GM23338 (cell line): ENCODE measurements at regions not wholly inside any gene's neighbourhood (a gene's known extent, or its start where the extent isn't known, plus 50 kb on each side); places are given as distances from the start of the nearest gene placed in this dataset.

Experiments used
- ATAC-seq: fragments of 200-7000 bp; cut with Tn5 transposase; 3 replicates; pipeline ENCODE4 v1.9.1; 2020
- DNase-seq: peaks from one replicate; pipeline ENCODE4 v3.0.0-alpha.2; 2015; ENCODE audit warnings: low spot score
- H2AFZ ChIP-seq: fragments of 200-600 bp; sonication (generic); 2 replicates; pipeline ENCODE4 v1.8.0; 2016; ENCODE audit warnings: antibody characterized with exemption, mild to moderate bottlenecking, moderate library complexity
- H3F3A ChIP-seq: fragments of 200-600 bp; sonication (generic); replicated peaks from 2 replicates; pipeline ENCODE4 v1.8.0; 2017; ENCODE audit warnings: antibody characterized with exemption, mixed run types, low read depth
- H3K27ac ChIP-seq: fragments of 200-600 bp; sonication (generic); 2 replicates; pipeline ENCODE4 v1.6.1; 2016; ENCODE audit warnings: low read depth
- H3K27me3 ChIP-seq: fragments of 200-600 bp; sonication (generic); 2 replicates; pipeline ENCODE4 v1.8.0; 2016; ENCODE audit warnings: mild to moderate bottlenecking, mixed run types, moderate library complexity; ENCODE audit not compliant: insufficient read depth
- H3K36me3 ChIP-seq: fragments of 200-600 bp; sonication (generic); 2 replicates; pipeline ENCODE4 v1.8.0; 2016; ENCODE audit warnings: mild to moderate bottlenecking; ENCODE audit not compliant: insufficient read depth
- H3K4me1 ChIP-seq: fragments of 200-600 bp; sonication (generic); 2 replicates; pipeline ENCODE4 v1.8.0; 2016; ENCODE audit warnings: mild to moderate bottlenecking, moderate library complexity; ENCODE audit not compliant: insufficient read depth
- H3K4me2 ChIP-seq: fragments of 200-600 bp; sonication (generic); 2 replicates; pipeline ENCODE4 v1.7.1; 2017; ENCODE audit warnings: mixed run types
- H3K4me3 ChIP-seq: fragments of 200-600 bp; sonication (generic); 2 replicates; pipeline ENCODE4 v1.6.1; 2016; ENCODE audit warnings: mixed run types
- H3K79me2 ChIP-seq: fragments of 200-600 bp; sonication (generic); replicated peaks from 2 replicates; pipeline ENCODE4 v1.8.0; 2017; ENCODE audit warnings: mild to moderate bottlenecking; ENCODE audit not compliant: insufficient read depth
- H3K9me2 ChIP-seq: fragments of 200-600 bp; sonication (generic); 2 replicates; pipeline ENCODE4 v1.8.0; 2017; ENCODE audit not compliant: insufficient read depth
- H4K20me1 ChIP-seq: fragments of 200-600 bp; sonication (generic); replicated peaks from 2 replicates; pipeline ENCODE4 v1.8.0; 2017; ENCODE audit warnings: mild to moderate bottlenecking; ENCODE audit not compliant: insufficient read depth
- H3K27ac Mint-ChIP-seq: 2 replicates; pipeline ENCODE4 v1.8.0; 2020; ENCODE audit warnings: inconsistent platforms, mild to moderate bottlenecking, moderate library complexity, mixed read lengths
- H3K27me3 Mint-ChIP-seq: 3 replicates; pipeline ENCODE4 v1.8.0; 2022; ENCODE audit warnings: low read depth, mild to moderate bottlenecking, moderate library complexity, mixed read lengths, inconsistent platforms; ENCODE audit not compliant: insufficient read depth, poor library complexity
- H3K36me3 Mint-ChIP-seq: 3 replicates; pipeline ENCODE4 v1.8.0; 2021; ENCODE audit warnings: low read depth, mild to moderate bottlenecking, inconsistent platforms, moderate library complexity, mixed read lengths
- H3K4me1 Mint-ChIP-seq: 3 replicates; pipeline ENCODE4 v1.8.0; 2020; ENCODE audit warnings: mild to moderate bottlenecking, inconsistent platforms, mixed read lengths
- H3K4me3 Mint-ChIP-seq: 3 replicates; pipeline ENCODE4 v1.8.0; 2021; ENCODE audit warnings: moderate library complexity, mild to moderate bottlenecking, inconsistent platforms, mixed read lengths
- H3K9me3 Mint-ChIP-seq: 3 replicates; pipeline ENCODE4 v1.8.0; 2020; ENCODE audit warnings: moderate library complexity, mild to moderate bottlenecking, inconsistent platforms, mixed read lengths
- EZH2 ChIP-seq: fragments of 200-600 bp; sonication (generic); IDR thresholded peaks from one replicate; pipeline ENCODE4 v1.8.0; 2017; ENCODE audit warnings: antibody characterized with exemption, mild to moderate bottlenecking, low read depth; ENCODE audit not compliant: unreplicated experiment
- EZH2phosphoT487 ChIP-seq: fragments of 200-600 bp; sonication (generic); IDR thresholded peaks from one replicate; pipeline ENCODE4 v1.8.1; 2018; ENCODE audit warnings: antibody characterized with exemption; ENCODE audit not compliant: unreplicated experiment
- JUNB ChIP-seq: IDR thresholded peaks from one replicate; pipeline ENCODE4 v1.6.1; 2016; ENCODE audit warnings: antibody characterized with exemption; ENCODE audit not compliant: unreplicated experiment
- NANOG ChIP-seq: IDR thresholded peaks from 2 replicates; pipeline ENCODE4 v1.6.1; 2016; ENCODE audit warnings: antibody characterized with exemption, borderline replicate concordance
- POLR2AphosphoS5 ChIP-seq: IDR thresholded peaks from 2 replicates; pipeline ENCODE4 v1.6.1; 2016; ENCODE audit warnings: antibody characterized with exemption, low read depth
- STAT1 ChIP-seq: IDR thresholded peaks from one replicate; pipeline ENCODE4 v1.6.1; 2016; ENCODE audit warnings: antibody characterized with exemption; ENCODE audit not compliant: unreplicated experiment
- ZNF114 ChIP-seq: fragments of 250-450 bp; sonication (Bioruptor Pico); IDR thresholded peaks from 2 replicates; pipeline ENCODE4 v1.5.0; 2020; ENCODE audit warnings: mild to moderate bottlenecking, moderate library complexity
- ZNF331 ChIP-seq: fragments of 250-450 bp; sonication (Bioruptor Pico); IDR thresholded peaks from 2 replicates; pipeline ENCODE4 v1.5.0; 2020; ENCODE audit warnings: low read depth, mild to moderate bottlenecking, moderate library complexity
- TF ChIP-seq, protein P1 (sequence below): IDR thresholded peaks from one replicate; pipeline ENCODE4 v1.6.1; 2018; ENCODE audit warnings: antibody characterized with exemption; ENCODE audit not compliant: unreplicated experiment
- TF ChIP-seq, protein P2 (sequence below): IDR thresholded peaks from 2 replicates; pipeline ENCODE4 v1.6.1; 2016; ENCODE audit warnings: antibody characterized with exemption
- TF ChIP-seq, protein P3 (sequence below): fragments of 250-450 bp; sonication (Bioruptor Pico); IDR thresholded peaks from 2 replicates; pipeline ENCODE4 v1.5.0; 2020; ENCODE audit warnings: mild to moderate bottlenecking, moderate library complexity

GRCh38 chr1:87674791-87675190, 346.1 kb downstream of the LMO4 start:
- Histone ChIP-seq H3K36me3 (0 out of 2 replicates have a peak, but pooled peaks cover 3% of the 10 kb centered on the region), H2AFZ (no peak overlapping the region), H3K9me2 (no peaks in the 10 kb centered on the region; the same call in 1 of the 2 replicates), H3K79me2 (no peaks in the 10 kb centered on the region), H4K20me1 (no peaks in the 10 kb centered on the region), H3K27me3 (no peaks in the 10 kb centered on the region), H3F3A (no peaks in the 10 kb centered on the region), H3K4me1 (no peaks in the 10 kb centered on the region), H3K4me2 (no peak overlapping the region), H3K4me3 (no peak overlapping the region), H3K27ac (no peak overlapping the region)
- Mint-ChIP-seq H3K9me3 (peaks cover 2% of the 10 kb centered on the region; the same call in 2 of the 3 replicates), H3K27me3 (no peaks in the 10 kb centered on the region), H3K4me3 (no peak overlapping the region), H3K27ac (no peak overlapping the region), H3K36me3 (peaks cover 3% of the 10 kb centered on the region; the same call in 2 of the 3 replicates), H3K4me1 (no peaks in the 10 kb centered on the region)
- TF ChIP-seq EZH2phosphoT487 (no peak), ZNF114 (no peak), ZNF331 (CRISPR knock-in tag) (no peak), EZH2 (no peak), JUNB (no peak), POLR2AphosphoS5 (no peak)
- TF ChIP-seq, protein P1, sequence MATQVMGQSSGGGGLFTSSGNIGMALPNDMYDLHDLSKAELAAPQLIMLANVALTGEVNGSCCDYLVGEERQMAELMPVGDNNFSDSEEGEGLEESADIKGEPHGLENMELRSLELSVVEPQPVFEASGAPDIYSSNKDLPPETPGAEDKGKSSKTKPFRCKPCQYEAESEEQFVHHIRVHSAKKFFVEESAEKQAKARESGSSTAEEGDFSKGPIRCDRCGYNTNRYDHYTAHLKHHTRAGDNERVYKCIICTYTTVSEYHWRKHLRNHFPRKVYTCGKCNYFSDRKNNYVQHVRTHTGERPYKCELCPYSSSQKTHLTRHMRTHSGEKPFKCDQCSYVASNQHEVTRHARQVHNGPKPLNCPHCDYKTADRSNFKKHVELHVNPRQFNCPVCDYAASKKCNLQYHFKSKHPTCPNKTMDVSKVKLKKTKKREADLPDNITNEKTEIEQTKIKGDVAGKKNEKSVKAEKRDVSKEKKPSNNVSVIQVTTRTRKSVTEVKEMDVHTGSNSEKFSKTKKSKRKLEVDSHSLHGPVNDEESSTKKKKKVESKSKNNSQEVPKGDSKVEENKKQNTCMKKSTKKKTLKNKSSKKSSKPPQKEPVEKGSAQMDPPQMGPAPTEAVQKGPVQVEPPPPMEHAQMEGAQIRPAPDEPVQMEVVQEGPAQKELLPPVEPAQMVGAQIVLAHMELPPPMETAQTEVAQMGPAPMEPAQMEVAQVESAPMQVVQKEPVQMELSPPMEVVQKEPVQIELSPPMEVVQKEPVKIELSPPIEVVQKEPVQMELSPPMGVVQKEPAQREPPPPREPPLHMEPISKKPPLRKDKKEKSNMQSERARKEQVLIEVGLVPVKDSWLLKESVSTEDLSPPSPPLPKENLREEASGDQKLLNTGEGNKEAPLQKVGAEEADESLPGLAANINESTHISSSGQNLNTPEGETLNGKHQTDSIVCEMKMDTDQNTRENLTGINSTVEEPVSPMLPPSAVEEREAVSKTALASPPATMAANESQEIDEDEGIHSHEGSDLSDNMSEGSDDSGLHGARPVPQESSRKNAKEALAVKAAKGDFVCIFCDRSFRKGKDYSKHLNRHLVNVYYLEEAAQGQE = no peak
- ATAC-seq (no peak), DNase-seq (no peak)

DNA sequence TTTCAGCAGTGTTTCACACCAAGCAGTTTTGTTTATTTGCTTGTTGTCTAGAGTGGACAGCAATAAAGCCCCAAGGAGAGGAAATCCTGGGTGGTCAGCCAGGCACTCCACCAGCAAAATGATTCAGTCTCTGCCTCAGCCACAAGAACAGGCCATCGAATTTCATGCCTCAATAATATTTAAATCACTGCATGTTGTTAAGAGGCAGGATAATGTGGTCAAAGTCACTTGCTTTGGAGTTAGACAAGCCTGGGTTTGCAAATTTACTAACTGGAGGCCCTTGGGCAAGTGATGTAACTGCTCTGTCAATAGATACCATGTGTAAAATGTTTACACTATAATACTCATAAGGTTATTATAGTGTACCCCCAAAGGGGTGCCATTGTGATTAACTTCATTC, 349.6 kb downstream of the LMO4 start:
- Mint-ChIP-seq H3K4me3 (no peak overlapping the region), H3K27ac (no peak overlapping the region), H3K36me3 (peaks cover 8% of the 10 kb centered on the region; the same call in 2 of the 3 replicates), H3K4me1 (peaks cover 8% of the 10 kb centered on the region), H3K27me3 (no peaks in the 10 kb centered on the region), H3K9me3 (peaks cover 5% of the 10 kb centered on the region; the same call in 2 of the 3 replicates)
- Histone ChIP-seq H2AFZ (no peak overlapping the region), H4K20me1 (no peaks in the 10 kb centered on the region), H3K4me3 (no peak overlapping the region), H3K4me1 (peaks cover 8% of the 10 kb centered on the region), H3K36me3 (no peaks in the 10 kb centered on the region), H3K79me2 (no peaks in the 10 kb centered on the region), H3K9me2 (no peaks in the 10 kb centered on the region; the same call in 1 of the 2 replicates), H3F3A (no peaks in the 10 kb centered on the region), H3K27me3 (peaks cover 5% of the 10 kb centered on the region; the same call in 1 of the 2 replicates), H3K27ac (no peak overlapping the region), H3K4me2 (no peak overlapping the region)
- no peak for ATAC-seq
- DNase-seq = no peak
- TF ChIP-seq STAT1 (no peak), ZNF114 (no peak), POLR2AphosphoS5 (no peak), ZNF331 (CRISPR knock-in tag) (no peak), NANOG (no peak), EZH2 (no peak), EZH2phosphoT487 (no peak), JUNB (no peak)
- TF ChIP-seq, protein P2, sequence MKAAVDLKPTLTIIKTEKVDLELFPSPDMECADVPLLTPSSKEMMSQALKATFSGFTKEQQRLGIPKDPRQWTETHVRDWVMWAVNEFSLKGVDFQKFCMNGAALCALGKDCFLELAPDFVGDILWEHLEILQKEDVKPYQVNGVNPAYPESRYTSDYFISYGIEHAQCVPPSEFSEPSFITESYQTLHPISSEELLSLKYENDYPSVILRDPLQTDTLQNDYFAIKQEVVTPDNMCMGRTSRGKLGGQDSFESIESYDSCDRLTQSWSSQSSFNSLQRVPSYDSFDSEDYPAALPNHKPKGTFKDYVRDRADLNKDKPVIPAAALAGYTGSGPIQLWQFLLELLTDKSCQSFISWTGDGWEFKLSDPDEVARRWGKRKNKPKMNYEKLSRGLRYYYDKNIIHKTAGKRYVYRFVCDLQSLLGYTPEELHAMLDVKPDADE = no peak
- TF ChIP-seq, protein P3, sequence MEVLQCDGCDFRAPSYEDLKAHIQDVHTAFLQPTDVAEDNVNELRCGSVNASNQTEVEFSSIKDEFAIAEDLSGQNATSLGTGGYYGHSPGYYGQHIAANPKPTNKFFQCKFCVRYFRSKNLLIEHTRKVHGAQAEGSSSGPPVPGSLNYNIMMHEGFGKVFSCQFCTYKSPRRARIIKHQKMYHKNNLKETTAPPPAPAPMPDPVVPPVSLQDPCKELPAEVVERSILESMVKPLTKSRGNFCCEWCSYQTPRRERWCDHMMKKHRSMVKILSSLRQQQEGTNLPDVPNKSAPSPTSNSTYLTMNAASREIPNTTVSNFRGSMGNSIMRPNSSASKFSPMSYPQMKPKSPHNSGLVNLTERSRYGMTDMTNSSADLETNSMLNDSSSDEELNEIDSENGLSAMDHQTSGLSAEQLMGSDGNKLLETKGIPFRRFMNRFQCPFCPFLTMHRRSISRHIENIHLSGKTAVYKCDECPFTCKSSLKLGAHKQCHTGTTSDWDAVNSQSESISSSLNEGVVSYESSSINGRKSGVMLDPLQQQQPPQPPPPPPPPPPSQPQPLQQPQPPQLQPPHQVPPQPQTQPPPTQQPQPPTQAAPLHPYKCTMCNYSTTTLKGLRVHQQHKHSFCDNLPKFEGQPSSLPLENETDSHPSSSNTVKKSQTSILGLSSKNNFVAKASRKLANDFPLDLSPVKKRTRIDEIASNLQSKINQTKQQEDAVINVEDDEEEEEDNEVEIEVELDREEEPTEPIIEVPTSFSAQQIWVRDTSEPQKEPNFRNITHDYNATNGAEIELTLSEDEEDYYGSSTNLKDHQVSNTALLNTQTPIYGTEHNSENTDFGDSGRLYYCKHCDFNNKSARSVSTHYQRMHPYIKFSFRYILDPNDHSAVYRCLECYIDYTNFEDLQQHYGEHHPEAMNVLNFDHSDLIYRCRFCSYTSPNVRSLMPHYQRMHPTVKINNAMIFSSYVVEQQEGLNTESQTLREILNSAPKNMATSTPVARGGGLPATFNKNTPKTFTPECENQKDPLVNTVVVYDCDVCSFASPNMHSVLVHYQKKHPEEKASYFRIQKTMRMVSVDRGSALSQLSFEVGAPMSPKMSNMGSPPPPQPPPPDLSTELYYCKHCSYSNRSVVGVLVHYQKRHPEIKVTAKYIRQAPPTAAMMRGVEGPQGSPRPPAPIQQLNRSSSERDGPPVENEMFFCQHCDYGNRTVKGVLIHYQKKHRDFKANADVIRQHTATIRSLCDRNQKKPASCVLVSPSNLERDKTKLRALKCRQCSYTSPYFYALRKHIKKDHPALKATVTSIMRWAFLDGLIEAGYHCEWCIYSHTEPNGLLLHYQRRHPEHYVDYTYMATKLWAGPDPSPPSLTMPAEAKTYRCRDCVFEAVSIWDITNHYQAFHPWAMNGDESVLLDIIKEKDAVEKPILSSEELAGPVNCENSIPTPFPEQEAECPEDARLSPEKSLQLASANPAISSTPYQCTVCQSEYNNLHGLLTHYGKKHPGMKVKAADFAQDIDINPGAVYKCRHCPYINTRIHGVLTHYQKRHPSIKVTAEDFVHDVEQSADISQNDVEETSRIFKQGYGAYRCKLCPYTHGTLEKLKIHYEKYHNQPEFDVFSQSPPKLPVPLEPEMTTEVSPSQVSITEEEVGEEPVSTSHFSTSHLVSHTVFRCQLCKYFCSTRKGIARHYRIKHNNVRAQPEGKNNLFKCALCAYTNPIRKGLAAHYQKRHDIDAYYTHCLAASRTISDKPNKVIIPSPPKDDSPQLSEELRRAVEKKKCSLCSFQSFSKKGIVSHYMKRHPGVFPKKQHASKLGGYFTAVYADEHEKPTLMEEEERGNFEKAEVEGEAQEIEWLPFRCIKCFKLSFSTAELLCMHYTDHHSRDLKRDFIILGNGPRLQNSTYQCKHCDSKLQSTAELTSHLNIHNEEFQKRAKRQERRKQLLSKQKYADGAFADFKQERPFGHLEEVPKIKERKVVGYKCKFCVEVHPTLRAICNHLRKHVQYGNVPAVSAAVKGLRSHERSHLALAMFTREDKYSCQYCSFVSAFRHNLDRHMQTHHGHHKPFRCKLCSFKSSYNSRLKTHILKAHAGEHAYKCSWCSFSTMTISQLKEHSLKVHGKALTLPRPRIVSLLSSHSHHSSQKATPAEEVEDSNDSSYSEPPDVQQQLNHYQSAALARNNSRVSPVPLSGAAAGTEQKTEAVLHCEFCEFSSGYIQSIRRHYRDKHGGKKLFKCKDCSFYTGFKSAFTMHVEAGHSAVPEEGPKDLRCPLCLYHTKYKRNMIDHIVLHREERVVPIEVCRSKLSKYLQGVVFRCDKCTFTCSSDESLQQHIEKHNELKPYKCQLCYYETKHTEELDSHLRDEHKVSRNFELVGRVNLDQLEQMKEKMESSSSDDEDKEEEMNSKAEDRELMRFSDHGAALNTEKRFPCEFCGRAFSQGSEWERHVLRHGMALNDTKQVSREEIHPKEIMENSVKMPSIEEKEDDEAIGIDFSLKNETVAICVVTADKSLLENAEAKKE (CRISPR knock-in tag) = no peak
